GM11168 (cell line): ENCODE measurements at regions not wholly inside any gene's neighbourhood (a gene's known extent, or its start where the extent isn't known, plus 50 kb on each side); places are given as distances from the start of the nearest gene placed in this dataset.

ENCODE experiments used
- in situ Hi-C: fragments of 300-500 bp; cut with MboI; formaldehyde crosslinking; loops from one replicate; pipeline ENCODE4 v1.12.0; 2022; ENCODE audit warnings: low sequenced_read_pairs; ENCODE audit not compliant: unreplicated experiment

- in situ Hi-C loops: no loop called here
Observed at GRCh38 chr2:59961746-59962145, 591.7 kb downstream of the BCL11A start.

- in situ Hi-C loops: no loop called here
Observed at GRCh38 chr2:59959944-59960343, 593.5 kb downstream of the BCL11A start.

- in situ Hi-C loops: no loop called here
Observed at GRCh38 chr2:59957504-59957903, 596.0 kb downstream of the BCL11A start.

- in situ Hi-C loops: no loop called here
Observed at GRCh38 chr2:59956981-59957380, 596.5 kb downstream of the BCL11A start.

- in situ Hi-C loops: no loop called here
Observed at GRCh38 chr2:59947917-59948541, 605.4 kb downstream of the BCL11A start.

GRCh38 chr2:59947209-59947608 is 606.2 kb downstream of the BCL11A start:
- in situ Hi-C loops: no loop called here

- in situ Hi-C loops: no loop called here
Observed at GRCh38 chr2:59939236-59939635, 614.2 kb downstream of the BCL11A start.

- in situ Hi-C loops: no loop called here
Observed at GRCh38 chr2:59938181-59938580, 615.3 kb downstream of the BCL11A start.

GRCh38 chr2:59936048-59936447 is 617.4 kb downstream of the BCL11A start:
- in situ Hi-C loops: no loop called here

- in situ Hi-C loops: no loop called here
Observed at GRCh38 chr2:59935005-59935404, 618.4 kb downstream of the BCL11A start.

GRCh38 chr2:59933948-59934347 is 619.5 kb downstream of the BCL11A start:
- in situ Hi-C loops: no loop called here

GRCh38 chr2:59932341-59932740 is 621.1 kb downstream of the BCL11A start:
- in situ Hi-C loops: no loop called here

GRCh38 chr2:59930430-59930829 is 623.0 kb downstream of the BCL11A start:
- in situ Hi-C loops: no loop called here

- in situ Hi-C loops: no loop called here
Observed at GRCh38 chr2:59926731-59927130, 626.7 kb downstream of the BCL11A start.

- in situ Hi-C loops: no loop called here
Observed at GRCh38 chr2:59925321-59925720, 628.1 kb downstream of the BCL11A start.

GRCh38 chr2:59924346-59924745 is 629.1 kb downstream of the BCL11A start:
- in situ Hi-C loops: no loop called here

- in situ Hi-C loops: no loop called here
Observed at GRCh38 chr2:59922450-59922849, 631.0 kb downstream of the BCL11A start.

- in situ Hi-C loops: no loop called here
Observed at GRCh38 chr2:59921743-59922142, 631.7 kb downstream of the BCL11A start.

GRCh38 chr2:59920961-59921360 is 632.5 kb downstream of the BCL11A start:
- in situ Hi-C loops: no loop called here

GRCh38 chr2:59920307-59920706 is 633.1 kb downstream of the BCL11A start:
- in situ Hi-C loops: no loop called here

GRCh38 chr2:59919579-59919978 is 633.9 kb downstream of the BCL11A start:
- in situ Hi-C loops: no loop called here

GRCh38 chr2:59912042-59912441 is 641.4 kb downstream of the BCL11A start:
- in situ Hi-C loops: no loop called here

GRCh38 chr2:59910166-59910565 is 643.3 kb downstream of the BCL11A start:
- in situ Hi-C loops: no loop called here
